HG03432 (cell line): ENCODE measurements at regions not wholly inside any gene's neighbourhood (a gene's known extent, or its start where the extent isn't known, plus 50 kb on each side); places are given as distances from the start of the nearest gene placed in this dataset.
"Not testable (repeated sequence)": the region's sequence is repeated elsewhere in the genome, so short reads cannot be mapped to it uniquely, and the experiment has no call there.

Experiments
- ATAC-seq: cut with Tn5 transposase; IDR thresholded peaks from one replicate; pipeline ENCODE4 v1.9.1; 2021; ENCODE audit warnings: mild to moderate bottlenecking, moderate library complexity; ENCODE audit not compliant: unreplicated experiment

GRCh38 chr4:175273995-175274753 is 356.0 kb downstream of the ADAM29 start:
- no peak for ATAC-seq

GRCh38 chr4:175277816-175278215 is 359.7 kb downstream of the ADAM29 start:
- no peak for ATAC-seq

- no peak for ATAC-seq
Observed at GRCh38 chr4:175280153-175280552, 362.0 kb downstream of the ADAM29 start.

- ATAC-seq, result no peak
Observed at GRCh38 chr4:175281894-175282293, 363.7 kb downstream of the ADAM29 start.

- ATAC-seq, result no peak
Observed at GRCh38 chr4:175282407-175282806, 364.2 kb downstream of the ADAM29 start.

GRCh38 chr4:175290401-175290800 is 372.2 kb downstream of the ADAM29 start:
- ATAC-seq, result no peak

- no peak for ATAC-seq
Observed at GRCh38 chr4:175297965-175298565, 379.9 kb downstream of the ADAM29 start.

- no peak for ATAC-seq
Observed at GRCh38 chr4:175306436-175306835, 388.3 kb downstream of the ADAM29 start.

GRCh38 chr4:175307326-175307725 is 389.2 kb downstream of the ADAM29 start:
- ATAC-seq, result no peak

GRCh38 chr4:175308236-175308635 is 390.1 kb downstream of the ADAM29 start:
- ATAC-seq, result no peak

GRCh38 chr4:175309041-175309440 is 390.9 kb downstream of the ADAM29 start:
- ATAC-seq, result no peak

GRCh38 chr4:175325230-175325629 is 407.1 kb downstream of the ADAM29 start:
- ATAC-seq, result no peak

- no peak for ATAC-seq
Observed at GRCh38 chr4:175326796-175327195, 408.6 kb downstream of the ADAM29 start.

- no peak for ATAC-seq
Observed at GRCh38 chr4:175330236-175330635, 412.1 kb downstream of the ADAM29 start.

GRCh38 chr4:175330652-175331051 is 412.5 kb downstream of the ADAM29 start:
- no peak for ATAC-seq

GRCh38 chr4:175335331-175335730 is 417.2 kb downstream of the ADAM29 start:
- ATAC-seq, result no peak

GRCh38 chr4:175336570-175336969 is 418.4 kb downstream of the ADAM29 start:
- ATAC-seq, result not testable (repeated sequence)

GRCh38 chr4:175339100-175339707 is 421.0 kb downstream of the ADAM29 start:
- no peak for ATAC-seq

GRCh38 chr4:175341203-175341755 is 423.1 kb downstream of the ADAM29 start:
- ATAC-seq, result no peak

GRCh38 chr4:175346376-175346775 is 428.2 kb downstream of the ADAM29 start:
- no peak for ATAC-seq

- no peak for ATAC-seq
Observed at GRCh38 chr4:175350246-175350645, 432.1 kb downstream of the ADAM29 start.

- ATAC-seq, result no peak
Observed at GRCh38 chr4:175351473-175351872, 433.3 kb downstream of the ADAM29 start.
